Urothelium cell line (cell line): ENCODE measurements at regions not wholly inside any gene's neighbourhood (a gene's known extent, or its start where the extent isn't known, plus 50 kb on each side); places are given as distances from the start of the nearest gene placed in this dataset.

Experiments
- DNase-seq: peaks from one replicate; pipeline ENCODE4 v3.0.0; 2011; ENCODE audit warnings: low spot score, mixed read lengths
- FAIRE-seq: peaks from 2 replicates; lab custom pipeline; 2011; peaks lifted over from hg19 to GRCh38; lab: Jason Lieb, UNC

DNA sequence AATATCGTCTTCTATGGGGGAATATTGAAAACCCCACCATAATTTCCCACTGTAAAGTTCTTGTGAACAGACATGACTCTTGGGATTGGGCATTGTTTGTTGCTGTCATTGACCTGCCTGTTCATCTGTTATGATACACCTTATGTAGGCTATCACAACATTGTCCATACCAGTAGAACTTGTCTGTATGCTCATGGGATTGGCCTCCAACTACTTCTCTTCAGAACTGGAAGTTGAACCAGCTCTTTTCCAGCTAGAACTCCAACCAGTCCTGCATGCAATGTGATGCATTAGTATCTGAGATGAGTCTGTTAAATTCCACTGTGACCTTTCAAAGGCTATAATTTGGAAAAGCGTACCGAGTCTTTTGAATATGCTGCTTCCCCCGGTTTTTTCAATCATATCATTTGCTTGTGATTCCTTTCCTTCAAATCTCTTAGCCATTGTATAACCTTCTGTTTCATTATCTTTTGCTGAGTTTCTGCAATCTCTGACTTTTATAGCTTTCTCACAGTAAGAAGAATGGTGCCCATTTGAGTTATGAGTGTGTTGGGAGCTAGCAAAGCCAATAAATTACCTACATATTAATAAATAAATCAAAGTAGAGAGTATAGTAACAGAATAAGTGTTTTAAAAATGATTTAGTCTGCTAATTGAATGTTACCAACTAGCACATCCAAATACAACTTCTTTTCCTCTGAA is 101.9 kb downstream of the PLK2 start:
- DNase-seq, result no peak
- no peak for FAIRE-seq

- DNase-seq, result no peak
- FAIRE-seq, result no peak
These were observed 102.8 kb downstream of the PLK2 start for GRCh38 chr5:58357121-58357520.

- FAIRE-seq (no peak), DNase-seq (no peak)
These were observed 103.2 kb downstream of the PLK2 start for GRCh38 chr5:58356662-58357061.

GRCh38 chr5:58354827-58355226 is 105.1 kb downstream of the PLK2 start:
- DNase-seq (no peak), FAIRE-seq (no peak)

DNA sequence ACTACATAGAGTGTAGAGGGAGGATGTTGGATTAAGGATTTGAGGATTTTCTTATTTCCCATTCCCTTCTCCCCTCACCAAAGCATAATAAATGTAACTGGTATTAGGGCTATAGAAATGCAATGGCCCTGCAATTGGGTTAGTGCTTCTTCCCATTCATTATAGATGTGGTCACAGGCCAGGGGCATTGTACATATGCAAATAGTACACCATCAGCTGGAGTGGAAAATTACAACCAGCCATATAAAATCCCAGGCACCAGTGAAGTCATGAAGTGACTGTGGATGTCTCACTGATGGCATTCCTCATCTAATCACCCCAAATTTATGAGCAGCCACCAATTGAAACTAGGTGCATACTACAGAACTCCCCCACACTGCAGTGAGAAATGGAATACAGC is 105.9 kb downstream of the PLK2 start:
- FAIRE-seq (no peak), DNase-seq (no peak)

- DNase-seq, result no peak
- no peak for FAIRE-seq
These were observed 108.7 kb downstream of the PLK2 start for GRCh38 chr5:58351190-58351589.

DNA sequence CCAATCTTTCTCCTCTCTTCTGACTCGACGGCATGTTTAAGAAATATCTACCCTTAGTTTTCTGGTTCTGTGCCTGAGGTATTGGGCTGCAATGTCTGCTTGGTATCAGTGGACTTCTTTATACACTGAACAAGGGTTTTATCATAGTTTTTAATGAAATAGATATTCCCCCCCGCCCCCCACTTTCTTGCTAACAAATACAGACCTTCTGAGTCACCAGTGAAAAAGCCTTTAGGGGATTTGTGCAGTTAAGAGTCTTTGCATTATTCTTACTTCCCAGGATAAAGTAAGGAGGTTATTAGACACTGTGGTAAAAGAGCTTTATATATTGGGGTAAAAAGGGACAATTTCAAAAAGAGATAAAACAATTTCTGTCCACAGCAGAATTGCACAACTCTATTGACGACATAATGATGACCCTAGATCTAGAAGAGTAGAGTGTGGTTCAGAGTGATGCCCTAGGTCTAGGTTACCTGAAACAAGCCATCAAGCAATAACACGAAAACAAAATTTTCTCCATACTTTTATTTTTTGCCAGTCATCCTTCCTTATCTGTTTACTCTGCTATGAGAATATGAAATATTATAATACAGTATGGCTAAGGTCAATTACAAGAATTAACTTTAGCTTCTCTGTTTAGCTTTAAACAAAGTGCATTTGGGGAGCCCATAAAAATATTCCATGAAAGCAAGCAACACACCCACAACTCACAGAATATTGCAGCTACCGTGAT is 110.7 kb downstream of the PLK2 start:
- DNase-seq (no peak), FAIRE-seq (no peak)

- no peak for FAIRE-seq
These were observed 113.8 kb downstream of the PLK2 start for GRCh38 chr5:58346041-58346440.

GRCh38 chr5:58341476-58341875 is 118.4 kb downstream of the PLK2 start:
- FAIRE-seq (no peak), DNase-seq (no peak)

More at GRCh38 chr5:58346041-58346440, 113.8 kb downstream of the PLK2 start:
- no peak for DNase-seq

DNA sequence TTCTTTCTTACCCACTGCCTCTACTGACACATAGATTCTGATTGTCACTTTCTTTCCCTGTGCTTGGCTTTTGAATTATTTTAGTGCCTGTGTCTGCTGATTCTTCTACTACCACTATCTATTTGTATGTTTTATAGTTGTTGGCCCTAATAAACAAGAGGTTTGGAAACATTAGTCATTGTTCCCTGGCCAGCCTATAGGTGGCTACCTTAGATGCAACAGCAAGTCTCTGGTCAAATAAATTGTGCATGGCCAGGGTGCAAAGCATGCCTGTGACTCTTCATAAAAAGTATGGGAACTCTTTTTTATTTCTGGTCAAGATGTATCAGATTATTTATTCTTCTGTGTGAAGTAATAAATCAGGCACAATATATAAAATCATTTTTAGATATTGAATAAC is 124.4 kb downstream of the PLK2 start:
- FAIRE-seq (no peak), DNase-seq (no peak)

DNA sequence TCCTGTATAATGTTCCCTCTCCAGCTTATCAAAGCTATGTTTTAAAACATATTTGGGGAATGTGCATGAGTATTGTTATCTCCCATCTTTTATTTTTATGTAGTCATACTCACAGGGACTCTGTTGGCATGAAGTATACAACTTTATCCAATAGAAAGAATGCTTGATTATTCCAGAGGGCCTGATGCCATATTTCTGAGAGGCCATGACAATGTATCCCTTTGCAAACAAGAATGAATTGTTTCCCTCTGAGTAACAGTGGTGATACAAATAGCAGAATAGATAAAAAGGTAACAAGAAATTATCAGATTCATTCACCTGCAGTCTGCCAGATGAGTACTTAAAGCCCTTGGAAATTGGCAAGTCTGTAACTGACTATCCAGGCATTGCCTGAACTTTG is 125.9 kb downstream of the PLK2 start:
- no peak for DNase-seq
- FAIRE-seq, result no peak

DNA sequence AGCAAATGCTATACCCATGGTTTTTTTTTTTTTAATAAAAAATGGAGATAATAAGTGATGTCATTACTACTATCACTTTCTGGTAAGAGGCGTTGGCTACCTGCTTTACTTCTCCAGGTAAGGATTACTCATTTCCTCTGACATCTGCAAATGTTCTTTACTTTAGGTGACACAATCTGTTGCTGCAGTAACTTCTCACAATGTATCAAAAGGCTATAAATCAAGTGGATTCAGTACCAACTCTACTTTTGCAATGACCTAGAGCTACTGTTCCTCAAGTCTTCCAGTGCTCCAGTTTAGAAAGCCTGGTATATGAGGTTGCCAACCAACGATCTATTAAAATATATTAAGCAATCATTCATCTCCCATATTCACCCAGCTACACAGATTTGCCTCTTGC is 129.1 kb downstream of the PLK2 start:
- DNase-seq (no peak), FAIRE-seq (no peak)

GRCh38 chr5:58327289-58327688 is 132.6 kb downstream of the PLK2 start:
- FAIRE-seq, result no peak
- DNase-seq, result no peak

DNA sequence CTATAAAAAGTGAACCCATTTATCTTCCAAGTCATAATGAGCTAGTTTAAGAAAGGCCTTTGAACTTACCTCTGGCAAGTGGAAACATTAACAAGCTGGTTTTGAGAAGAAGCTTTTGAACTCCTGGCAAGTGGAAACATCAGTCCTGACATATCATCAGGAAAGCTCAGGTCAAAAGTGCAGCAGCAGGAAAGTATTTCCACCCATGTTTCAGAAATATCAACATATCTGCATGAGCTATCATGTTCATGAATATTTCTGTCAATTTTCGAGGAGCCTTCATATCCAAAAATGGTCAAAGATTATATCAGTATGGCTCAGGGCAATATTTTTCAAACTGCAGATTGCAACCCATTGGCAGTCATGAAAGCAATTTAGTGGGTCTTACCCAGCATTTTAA is 133.9 kb downstream of the PLK2 start:
- FAIRE-seq (no peak), DNase-seq (no peak)

GRCh38 chr5:58322453-58322852 is 137.4 kb downstream of the PLK2 start:
- FAIRE-seq, result no peak
- DNase-seq, result peak; percentile 24

- FAIRE-seq (no peak), DNase-seq (no peak)
These were observed 141.4 kb downstream of the PLK2 start for GRCh38 chr5:58318468-58318867.

- no peak for FAIRE-seq
- no peak for DNase-seq
These were observed 142.1 kb downstream of the PLK2 start for GRCh38 chr5:58317808-58318207.

DNA sequence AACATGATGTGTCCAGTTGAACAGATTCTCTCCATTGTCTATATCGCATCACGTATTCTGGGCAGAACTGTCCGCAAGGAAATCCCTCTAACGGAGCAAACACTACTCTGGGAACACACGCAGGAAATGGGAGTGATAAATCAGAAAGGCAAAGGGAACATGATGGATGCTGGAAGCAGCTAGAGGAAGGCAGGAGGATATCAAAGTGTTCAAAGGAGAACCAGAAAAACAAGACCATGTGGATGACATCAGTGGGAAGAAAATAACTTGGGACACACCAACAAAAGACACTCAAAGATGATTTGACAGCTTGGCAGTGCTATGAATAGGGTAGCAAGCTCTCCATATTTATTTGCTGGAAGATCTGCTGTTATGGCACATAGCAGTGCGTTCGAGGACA is 142.9 kb downstream of the PLK2 start:
- no peak for DNase-seq
- FAIRE-seq, result no peak

GRCh38 chr5:58315794-58316193 is 144.1 kb downstream of the PLK2 start:
- DNase-seq (no peak), FAIRE-seq (no peak)

- DNase-seq, result peak; percentile 11
- no peak for FAIRE-seq
These were observed 145.3 kb downstream of the PLK2 start for GRCh38 chr5:58314356-58315210.

DNA sequence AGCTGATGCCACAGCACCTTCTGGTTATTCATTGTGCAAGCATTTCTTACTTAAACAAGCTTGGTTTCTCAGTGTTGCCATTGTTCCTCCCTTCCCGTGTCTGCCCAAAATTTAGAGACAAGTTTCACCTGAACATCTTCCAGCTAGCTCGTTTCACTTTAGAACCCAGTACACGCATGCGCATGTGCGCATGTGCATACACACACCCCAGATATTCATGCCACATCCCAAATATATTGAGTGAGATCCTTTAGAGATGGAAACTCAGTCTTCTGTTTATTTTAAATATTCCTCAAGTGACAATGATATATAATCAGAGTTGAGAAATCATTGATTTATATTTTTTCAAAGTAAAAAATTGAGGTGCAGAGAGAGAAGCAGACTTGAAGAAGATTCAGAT is 147.6 kb downstream of the PLK2 start:
- FAIRE-seq (no peak), DNase-seq (no peak)

DNA sequence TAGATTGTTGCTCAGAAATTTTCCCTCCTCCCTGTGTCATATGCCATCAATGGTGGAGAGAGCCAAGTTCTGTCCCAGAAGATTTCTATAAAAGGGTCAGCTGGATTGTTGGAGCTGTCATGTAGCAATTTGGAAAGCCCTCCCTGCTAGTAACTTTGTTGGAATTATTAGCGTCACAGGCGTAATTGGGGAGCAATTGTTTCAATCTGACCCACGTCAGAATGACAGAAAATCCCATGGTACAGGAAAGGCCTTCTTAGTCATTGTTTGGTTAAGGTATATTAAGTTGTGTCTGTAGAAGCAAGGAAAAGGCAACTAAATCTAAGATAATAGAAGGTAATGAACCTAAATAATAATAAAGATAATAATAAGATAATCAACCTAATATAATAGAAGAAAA is 148.4 kb downstream of the PLK2 start:
- FAIRE-seq (no peak), DNase-seq (no peak)
